GM21381 (cell line): ENCODE measurements at regions not wholly inside any gene's neighbourhood (a gene's known extent, or its start where the extent isn't known, plus 50 kb on each side); places are given as distances from the start of the nearest gene placed in this dataset.
"Not testable (repeated sequence)": the region's sequence is repeated elsewhere in the genome, so short reads cannot be mapped to it uniquely, and the experiment has no call there.

Experiments used
- ATAC-seq: cut with Tn5 transposase; IDR thresholded peaks from one replicate; pipeline ENCODE4 v1.9.1; 2021; ENCODE audit warnings: mild to moderate bottlenecking, moderate library complexity; ENCODE audit not compliant: unreplicated experiment

DNA sequence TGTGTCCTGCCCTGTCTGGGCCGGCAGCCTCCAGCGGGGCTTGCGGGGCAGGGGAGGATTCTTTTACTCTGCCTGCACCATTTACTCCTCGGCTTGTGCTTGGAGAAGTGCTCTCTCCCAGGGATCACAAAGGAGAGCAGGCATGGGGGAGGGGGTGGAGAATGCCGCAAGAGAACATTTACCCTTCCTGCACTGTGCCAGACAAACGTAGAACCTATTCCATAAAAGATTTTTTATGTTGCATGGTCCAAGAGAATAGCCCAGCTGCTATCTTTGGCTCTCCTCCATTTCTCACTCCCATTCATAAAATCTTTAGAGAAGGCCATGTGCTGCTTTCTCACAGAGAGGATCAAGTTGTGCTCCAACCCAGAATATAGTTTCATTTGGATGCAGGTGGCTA, 159.4 kb downstream of the SPTSSA start:
- ATAC-seq: no peak

- no peak for ATAC-seq
Observed at GRCh38 chr14:34300882-34301734, 160.9 kb downstream of the SPTSSA start.

- no peak for ATAC-seq
Observed at GRCh38 chr14:34300330-34300729, 161.7 kb downstream of the SPTSSA start.

GRCh38 chr14:34299360-34299759, 162.7 kb downstream of the SPTSSA start:
- ATAC-seq: no peak

DNA sequence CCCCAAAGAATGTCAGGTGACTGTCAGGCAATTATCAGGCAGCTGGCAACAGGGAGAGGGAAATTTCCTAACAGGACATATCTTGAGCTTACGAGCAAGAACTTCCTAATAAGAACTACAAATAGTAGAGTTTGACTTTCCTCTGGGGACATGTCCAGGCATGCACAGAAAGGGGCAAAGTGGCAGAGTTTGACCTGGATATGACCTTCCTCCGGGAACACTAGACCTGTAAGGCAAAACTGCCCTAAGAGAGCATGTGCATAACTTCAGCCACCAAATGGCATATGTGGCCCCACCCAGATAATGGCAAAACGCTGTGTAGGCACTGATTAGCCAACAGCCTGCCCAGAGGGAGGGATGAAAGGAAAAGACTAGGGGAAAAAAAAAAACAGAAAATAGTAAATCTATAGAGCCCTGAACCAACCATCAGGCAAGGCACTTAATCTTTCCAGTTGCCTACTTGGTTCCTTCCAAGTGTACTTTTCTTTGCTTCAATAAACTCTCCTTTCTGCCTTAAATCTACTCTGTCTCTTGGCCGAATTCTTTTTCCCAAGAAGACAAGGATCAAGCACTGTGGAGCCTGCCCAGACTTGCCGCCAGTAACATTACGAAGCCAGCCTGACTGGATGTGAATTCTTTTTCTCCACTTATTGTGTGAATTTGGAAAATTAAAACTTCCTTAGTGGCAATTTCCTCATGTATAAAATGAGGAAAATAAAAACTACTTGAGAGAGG, 164.1 kb downstream of the SPTSSA start:
- no peak for ATAC-seq

DNA sequence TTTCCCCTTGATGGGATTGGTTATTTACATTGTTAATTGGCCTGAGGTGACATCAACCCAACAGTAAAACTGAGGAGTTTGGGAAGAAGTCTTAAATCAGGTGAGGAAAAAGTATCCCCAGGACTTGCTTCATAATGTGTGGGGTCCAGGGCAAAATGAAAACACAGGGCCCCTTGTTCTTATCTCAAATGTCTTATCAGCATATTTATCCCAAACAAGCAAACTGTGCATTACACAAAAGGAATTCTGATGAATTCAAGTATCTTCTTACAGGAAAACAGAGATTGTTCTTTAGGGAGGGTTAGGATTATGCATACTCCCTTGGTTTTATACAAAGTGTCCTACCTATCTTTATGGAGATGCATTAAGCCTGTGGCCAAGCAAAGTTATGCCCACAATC, 178.4 kb downstream of the SPTSSA start:
- ATAC-seq: no peak

DNA sequence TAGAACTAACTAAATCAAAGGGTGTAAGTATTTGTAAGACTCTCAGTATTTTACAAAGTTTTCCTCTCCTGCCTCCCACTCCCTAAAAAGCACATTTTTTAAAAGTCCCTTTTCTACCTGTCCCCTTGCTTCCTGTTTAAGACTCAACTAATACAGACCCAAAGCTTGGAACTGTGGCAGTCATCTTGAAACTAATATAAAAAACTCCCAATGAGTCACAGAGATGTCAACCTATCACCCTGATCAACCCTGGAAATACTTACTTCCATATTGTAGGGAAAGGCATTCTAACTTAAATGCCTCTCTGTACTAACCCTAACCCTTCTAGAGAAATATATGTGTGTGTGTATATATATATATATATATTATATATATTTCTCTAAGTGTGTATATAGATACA, 184.8 kb downstream of the SPTSSA start:
- ATAC-seq: no peak

DNA sequence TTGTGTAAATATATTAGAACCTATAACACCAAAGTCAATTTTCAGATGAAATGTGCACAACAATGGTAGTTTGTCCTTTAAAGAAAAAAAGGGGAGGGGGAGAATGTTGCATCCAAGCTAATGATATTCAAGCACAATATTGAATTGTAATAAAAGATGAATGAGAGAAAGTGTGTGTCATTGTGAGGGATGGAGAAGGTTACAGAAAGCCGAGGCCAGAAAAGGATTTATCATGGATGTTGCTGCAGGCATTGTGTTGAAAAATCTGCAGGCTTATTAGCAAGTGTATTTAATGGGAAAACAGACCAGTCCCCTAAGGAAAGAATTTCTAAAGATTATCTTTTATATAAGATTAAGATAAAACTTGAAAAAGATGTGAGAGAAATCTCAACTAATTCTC, 186.5 kb downstream of the SPTSSA start:
- ATAC-seq: no peak

- no peak for ATAC-seq
Observed at GRCh38 chr14:34275078-34275477, 187.0 kb downstream of the SPTSSA start.

DNA sequence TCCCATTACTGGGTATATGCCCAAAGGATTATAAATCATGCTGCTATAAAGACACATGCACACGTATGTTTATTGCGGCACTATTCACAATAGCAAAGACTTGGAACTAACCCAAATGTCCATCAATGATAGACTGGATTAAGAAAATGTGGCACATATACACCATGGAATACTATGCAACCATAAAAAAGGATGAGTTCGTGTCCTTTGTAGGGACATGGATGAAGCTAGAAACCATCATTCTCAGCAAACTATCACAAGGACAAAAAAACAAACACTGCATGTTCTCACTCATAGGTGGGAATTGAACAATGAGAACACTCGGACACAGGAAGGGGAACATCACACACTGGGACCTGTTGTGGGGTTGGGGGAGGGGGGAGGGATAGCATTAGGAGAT, 188.3 kb downstream of the SPTSSA start:
- ATAC-seq: not testable (repeated sequence)

DNA sequence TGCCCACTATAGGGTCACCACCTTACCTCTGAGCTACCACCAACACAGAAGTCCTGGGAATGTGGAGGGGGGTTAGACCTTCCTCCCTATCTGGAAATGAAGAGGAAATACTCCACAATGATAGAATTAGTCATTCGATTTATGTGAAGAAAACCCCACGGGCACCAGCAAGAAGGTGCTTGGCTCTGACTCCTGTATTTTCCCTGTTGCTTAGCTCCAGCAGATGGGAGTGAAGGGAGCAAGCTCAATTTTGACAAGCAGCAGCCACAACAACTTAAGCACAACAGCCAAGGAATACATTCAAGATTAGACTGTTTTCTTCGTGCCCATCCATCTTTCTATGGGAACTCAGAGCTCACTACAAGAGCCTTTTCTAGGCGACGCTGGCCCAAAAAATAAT, 191.7 kb downstream of the SPTSSA start:
- no peak for ATAC-seq

DNA sequence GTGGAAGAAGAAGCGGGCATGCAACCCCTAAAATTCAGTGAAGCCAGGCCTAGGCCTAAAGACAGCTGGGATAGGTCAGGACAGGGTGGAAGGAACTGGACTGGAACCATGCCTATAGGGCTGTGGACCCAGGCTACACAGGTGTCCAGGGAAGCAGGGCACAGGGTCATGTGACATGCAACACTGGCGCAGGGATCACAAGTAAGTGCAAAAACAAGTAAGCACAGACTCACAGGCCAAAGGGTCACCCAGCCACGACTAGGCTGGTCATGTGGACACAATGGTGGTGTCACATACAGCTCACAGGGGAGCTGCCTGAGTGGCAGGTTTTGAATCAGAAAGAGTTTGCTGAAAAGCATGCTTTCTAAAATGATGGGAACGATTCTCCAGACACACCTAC, 195.7 kb downstream of the SPTSSA start:
- ATAC-seq: no peak

GRCh38 chr14:34262127-34262910, 199.7 kb downstream of the SPTSSA start:
- ATAC-seq: no peak

- ATAC-seq: no peak
Observed at GRCh38 chr14:34259996-34260395, 202.0 kb downstream of the SPTSSA start.

- ATAC-seq: no peak
Observed at GRCh38 chr14:34258318-34258717, 203.7 kb downstream of the SPTSSA start.

- ATAC-seq: no peak
Observed at GRCh38 chr14:34257505-34257904, 204.5 kb downstream of the SPTSSA start.

- no peak for ATAC-seq
Observed at GRCh38 chr14:34256223-34256622, 205.8 kb downstream of the SPTSSA start.

DNA sequence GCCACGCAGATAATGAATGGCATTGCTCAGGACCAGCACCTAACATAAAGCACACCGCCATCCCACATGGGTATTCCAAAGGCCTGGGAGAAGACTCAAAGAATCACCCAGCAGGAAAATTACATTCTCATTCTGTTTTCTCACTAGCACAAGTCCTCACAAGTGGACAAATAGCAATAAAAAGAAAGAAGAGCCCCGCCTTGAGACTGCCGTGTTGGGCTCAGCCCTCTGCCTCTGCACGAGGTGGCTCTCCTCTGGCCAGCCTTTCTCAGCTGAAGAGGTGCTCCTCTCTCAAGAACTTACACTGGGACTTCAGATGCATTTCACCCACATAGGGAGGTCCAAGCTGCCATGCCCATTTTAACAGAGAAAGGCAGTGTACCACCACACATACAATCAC, 207.5 kb downstream of the SPTSSA start:
- ATAC-seq: no peak

DNA sequence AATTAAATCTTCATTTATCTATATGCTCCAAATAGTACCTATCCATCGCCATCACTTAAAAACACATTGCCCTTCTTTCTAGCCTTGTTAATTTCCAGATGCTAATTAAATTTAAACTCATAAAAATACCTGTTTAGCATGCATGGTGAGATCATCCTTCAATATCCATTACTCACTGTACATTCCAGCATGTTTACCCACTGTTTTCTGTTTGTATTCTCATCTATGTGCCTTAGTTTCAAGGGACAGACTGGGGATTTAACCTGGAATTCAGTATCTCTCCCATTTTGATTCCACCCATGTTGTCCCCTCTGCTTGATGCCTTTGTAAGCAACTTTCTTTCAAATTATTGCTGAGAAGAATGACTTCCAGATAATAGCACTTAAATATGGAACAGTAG, 208.0 kb downstream of the SPTSSA start:
- ATAC-seq: no peak

DNA sequence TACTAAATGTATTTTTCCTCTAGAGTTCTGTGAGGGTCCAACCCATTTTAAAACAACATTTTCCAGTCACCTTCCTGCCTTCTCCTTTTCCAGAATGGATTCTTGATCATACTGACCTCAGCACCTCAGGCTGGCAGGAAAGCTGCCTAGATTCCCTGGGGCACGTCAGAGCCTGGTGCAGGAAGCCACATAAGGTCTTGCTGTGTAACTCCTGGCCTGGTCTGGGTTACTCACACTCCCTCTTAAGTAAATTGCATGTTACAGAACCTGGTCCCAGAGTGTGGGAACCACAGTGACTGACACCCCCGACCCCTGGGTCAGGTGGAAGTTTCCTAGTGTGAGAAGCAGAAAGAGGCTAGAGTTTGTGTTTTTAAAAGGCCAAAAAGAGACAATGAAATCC, 209.8 kb downstream of the SPTSSA start:
- no peak for ATAC-seq

GRCh38 chr14:34251662-34252061, 210.4 kb downstream of the SPTSSA start:
- no peak for ATAC-seq

- ATAC-seq: no peak
Observed at GRCh38 chr14:34250959-34251358, 211.1 kb downstream of the SPTSSA start.
